NB4 (cell line): ENCODE measurements at regions not wholly inside any gene's neighbourhood (a gene's known extent, or its start where the extent isn't known, plus 50 kb on each side); places are given as distances from the start of the nearest gene placed in this dataset.

Experiments used
- DNase-seq: peaks from one replicate; pipeline ENCODE4 v3.0.0; 2010; ENCODE audit warnings: low read depth
- H3K4me3 ChIP-seq: one replicate; pipeline ENCODE4 v1.5.1; 2011; ENCODE audit warnings: mild to moderate bottlenecking, low read depth, low read length, moderate library complexity
- CTCF ChIP-seq: IDR thresholded peaks from one replicate; pipeline ENCODE4 v1.5.1; 2012; ENCODE audit warnings: low read depth, low read length
- MAX ChIP-seq: IDR thresholded peaks from 2 replicates; pipeline ENCODE4 v1.6.1; 2011; ENCODE audit warnings: low read depth, low read length
- MYC ChIP-seq: IDR thresholded peaks from 2 replicates; pipeline ENCODE4 v1.6.1; 2011; ENCODE audit warnings: low read depth, low read length
- POLR2A ChIP-seq: IDR thresholded peaks from 2 replicates; pipeline ENCODE4 v1.6.1; 2011; ENCODE audit warnings: mild to moderate bottlenecking; ENCODE audit not compliant: insufficient read length; ENCODE audit errors: extremely low read depth

- no peak for DNase-seq
- TF ChIP-seq MAX: no peak
- no peak for TF ChIP-seq CTCF
- TF ChIP-seq POLR2A: no peak
- TF ChIP-seq MYC: no peak
Observed at GRCh38 chr9:7456793-7457530, 342.6 kb downstream of the DMAC1 start.

GRCh38 chr9:7456377-7456776 lies 343.2 kb downstream of the DMAC1 start:
- DNase-seq: no peak
- no peak overlapping the region for H3K4me3 ChIP-seq
- TF ChIP-seq MYC (no peak), POLR2A (no peak), CTCF (no peak), MAX (no peak)

More at GRCh38 chr9:7456793-7457530, 342.6 kb downstream of the DMAC1 start:
- no peak overlapping the region for H3K4me3 ChIP-seq

GRCh38 chr9:7454624-7455023 lies 345.0 kb downstream of the DMAC1 start:
- no peak for TF ChIP-seq POLR2A
- no peak for TF ChIP-seq MYC
- no peak for TF ChIP-seq CTCF
- no peak for TF ChIP-seq MAX
- DNase-seq: no peak
- no peak overlapping the region for H3K4me3 ChIP-seq

GRCh38 chr9:7452378-7452777 lies 347.2 kb downstream of the DMAC1 start:
- TF ChIP-seq CTCF: no peak
- TF ChIP-seq POLR2A: no peak
- TF ChIP-seq MAX: no peak
- TF ChIP-seq MYC: no peak
- no peak overlapping the region for H3K4me3 ChIP-seq
- peak; percentile 18 for DNase-seq

GRCh38 chr9:7451062-7451461 lies 348.5 kb downstream of the DMAC1 start:
- TF ChIP-seq POLR2A: no peak
- TF ChIP-seq MYC: no peak
- TF ChIP-seq CTCF: no peak
- H3K4me3 ChIP-seq: no peak overlapping the region
- no peak for DNase-seq
